Pancreas (tissue), 10 donors: ENCODE measurements at regions not wholly inside any gene's neighbourhood (a gene's known extent, or its start where the extent isn't known, plus 50 kb on each side); places are given as distances from the start of the nearest gene placed in this dataset.
A peak's percentile ranks its signal among the peaks of the same experiment; 100 is the strongest.

Experiments used
- ATAC-seq, 4 donors: fragments of 200-7000 bp; cut with Tn5 transposase; one replicate each; pipeline versions ENCODE4 v1.8.0 to v1.9.1; 2020; ENCODE audit warnings: mild to moderate bottlenecking in 4 of 4, moderate library complexity in 4 of 4
- DNase-seq, 6 donors: peaks; one replicate each; pipeline ENCODE4 v3.0.0-alpha.2; 2020
- FAIRE-seq: peaks from 2 replicates; lab custom pipeline; 2012; peaks lifted over from hg19 to GRCh38; lab: Jason Lieb, UNC
- H3K27ac ChIP-seq, 4 donors: fragments of 200-600 bp; sonication (generic); 1 replicate in 3 of 4; 2 replicates in 1 of 4; pipeline versions ENCODE4 v1.5.0 to v1.8.0; 2020
- H3K27me3 ChIP-seq, 4 donors: fragments of 200-600 bp; one replicate each; pipeline ENCODE4 v1.8.0; 2021
- H3K36me3 ChIP-seq, 3 donors: fragments of 200-600 bp; sonication (generic) in 1 of 3; one replicate each; pipeline versions ENCODE4 v1.5.0 to v1.8.0; 2020 to 2021
- H3K4me1 ChIP-seq, 3 donors: fragments of 200-600 bp; one replicate each; pipeline ENCODE4 v1.8.0; 2021
- H3K4me3 ChIP-seq, 4 donors: fragments of 200-600 bp; sonication (generic) in 2 of 4; one replicate each; pipeline versions ENCODE4 v1.5.0 to v1.8.0; 2020 to 2021
- H3K9me3 ChIP-seq, 4 donors: fragments of 200-600 bp; one replicate each; pipeline ENCODE4 v1.8.0; 2021
- CTCF ChIP-seq, 4 donors: fragments of 200-600 bp; sonication (generic) in 3 of 4; IDR thresholded peaks; one replicate each; pipeline versions ENCODE4 v1.5.0 to v1.8.0; 2021; ENCODE audit warnings: antibody characterized with exemption in 4 of 4
- WGBS, 2 donors: extraction: QIAGEN DNeasy Blood & Tissue Kit; methylation state at CpG; one replicate each; pipeline ENCODE4 v1.1.7; 2013; 5-methylcytosine and 5-hydroxymethylcytosine counted together
- intact Hi-C, 3 donors: fragments of 100-400 bp; cut with DNase I; formaldehyde crosslinking; loops; one replicate each; pipeline versions ENCODE4 v1.11.1 to v1.14.2; 2022
- donor health status: healthy with polysubstance abuse.
- donor health status: DM: no; HTN: no; CAD: no; lungs with moderate emphysema.
- donor health status: DM: no; HTN: no; CAD: no.
- donor health status: control.
- donor health status: control.
- donor health status: Bipolar disorder and iron deficiency.
- donor health status: DM: yes; HTN: yes; CAD: no.
- donor health status: DM: no; HTN: no; CAD: no.
- donor health status: DM: no; HTN: no; CAD: no.
- donor health status: DM: yes; HTN: yes; CAD: no.

GRCh38 chr2:20138696-20139095, 86.2 kb downstream of the SDC1 start:
- intact Hi-C loops, result no loop called here
- no peak for TF ChIP-seq CTCF (IDR thresholded peaks at IDR 0.05)

GRCh38 chr2:20137884-20138283, 86.5 kb upstream of the LAPTM4A start:
- no peaks in the 10 kb centered on the region for H3K4me1 ChIP-seq
- no peak for DNase-seq
- intact Hi-C loops, result no loop called here
- no peaks in the 10 kb centered on the region for H3K9me3 ChIP-seq
- 92 to 93% methylated on average over 8 of the region's 8 CpGs for WGBS, 2 donors
- FAIRE-seq, result no peak
- ATAC-seq, result no peak
- no peak for TF ChIP-seq CTCF (IDR thresholded peaks at IDR 0.05)
- no peaks in the 10 kb centered on the region for H3K27me3 ChIP-seq
- H3K4me3 ChIP-seq, result no peak overlapping the region
- no peaks in the 10 kb centered on the region for H3K36me3 ChIP-seq
- no peak overlapping the region for H3K27ac ChIP-seq

More at GRCh38 chr2:20138696-20139095, 86.2 kb downstream of the SDC1 start:
- no peaks in the 10 kb centered on the region for H3K27me3 ChIP-seq
- no peak for FAIRE-seq
- no peak for DNase-seq
- H3K9me3 ChIP-seq, result no peaks in the 10 kb centered on the region
- H3K27ac ChIP-seq, result no peak overlapping the region
- WGBS, 2 donors, result 44 to 57% methylated on average over 6 of the region's 6 CpGs
- no peaks in the 10 kb centered on the region for H3K4me1 ChIP-seq
- no peak overlapping the region for H3K4me3 ChIP-seq
- no peaks in the 10 kb centered on the region for H3K36me3 ChIP-seq
- ATAC-seq, result no peak

GRCh38 chr2:20137131-20137571, 85.7 kb upstream of the LAPTM4A start:
- H3K9me3 ChIP-seq, result no peaks in the 10 kb centered on the region
- H3K4me1 ChIP-seq, result no peaks in the 10 kb centered on the region
- WGBS, 2 donors, result 70 to 72% methylated on average over 10 of the region's 10 CpGs
- H3K27ac ChIP-seq, result no peak overlapping the region
- no peak for TF ChIP-seq CTCF (IDR thresholded peaks at IDR 0.05)
- intact Hi-C loops, result no loop called here
- no peaks in the 10 kb centered on the region for H3K36me3 ChIP-seq
- ATAC-seq (no peak), DNase-seq (no peak), FAIRE-seq (no peak)
- H3K27me3 ChIP-seq, result no peaks in the 10 kb centered on the region
- H3K4me3 ChIP-seq, result no peak overlapping the region

- FAIRE-seq, result no peak
- intact Hi-C loops, result no loop called here
- peak in 1 of 4 donors; percentile 13 for ATAC-seq
- TF ChIP-seq CTCF (IDR thresholded peaks at IDR 0.05), result no peak
- 73 to 74% methylated on average over 12 of the region's 12 CpGs for WGBS, 2 donors
- H3K36me3 ChIP-seq, result no peaks in the 10 kb centered on the region
- H3K4me3 ChIP-seq, result no peak overlapping the region
- H3K27me3 ChIP-seq, result no peaks in the 10 kb centered on the region
- H3K27ac ChIP-seq, result no peak overlapping the region
- H3K9me3 ChIP-seq, result no peaks in the 10 kb centered on the region
- DNase-seq, result peak in 1 of 6 donors; percentile 51
- no peaks in the 10 kb centered on the region for H3K4me1 ChIP-seq
These were observed 84.7 kb upstream of the LAPTM4A start for GRCh38 chr2:20136149-20136548.

GRCh38 chr2:20135631-20136050, 84.2 kb upstream of the LAPTM4A start:
- peak; percentile 77 to 97 (median 89) for ATAC-seq
- H3K36me3 ChIP-seq, result no peaks in the 10 kb centered on the region
- no peak overlapping the region for H3K27ac ChIP-seq
- H3K4me1 ChIP-seq, result no peaks in the 10 kb centered on the region
- DNase-seq, result peak; percentile 51 to 87 (median 73)
- H3K9me3 ChIP-seq, result no peaks in the 10 kb centered on the region
- intact Hi-C loops, result no loop called here
- H3K4me3 ChIP-seq, result no peak overlapping the region
- no peaks in the 10 kb centered on the region for H3K27me3 ChIP-seq
- no peak for FAIRE-seq
- peak; percentile 47 to 60 (median 50) for TF ChIP-seq CTCF (IDR thresholded peaks at IDR 0.05)
- WGBS, 2 donors, result 9% methylated on average over 10 of the region's 10 CpGs
